ENCODE measurements at regions not wholly inside any gene's neighbourhood (a gene's known extent, or its start where the extent isn't known, plus 50 kb on each side); places are given as distances from the start of the nearest gene placed in this dataset.

DNA sequence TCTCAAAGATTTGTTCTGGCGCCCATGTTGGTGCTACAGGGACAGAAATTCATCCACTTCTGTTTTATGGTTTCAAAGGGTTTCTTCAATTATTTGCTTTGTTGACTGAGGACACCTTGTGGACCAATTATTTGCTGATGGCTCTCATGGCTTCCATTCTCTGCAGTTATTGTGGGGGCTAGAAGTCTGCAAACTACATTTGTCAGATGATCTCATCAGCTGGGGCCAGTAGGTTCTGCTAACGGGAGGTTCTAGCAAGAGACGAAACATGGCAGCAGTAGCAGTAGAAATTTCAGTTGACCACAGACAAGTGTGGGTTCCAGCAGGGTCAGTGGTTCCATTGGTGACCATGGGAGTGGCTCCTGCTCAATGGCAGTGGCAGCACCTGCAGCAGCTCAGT is 72.8 kb upstream of the BLCAP start:
- H3K4me3 ChIP-seq (ENCODE audit: low read depth, low read length) = no peak overlapping the region
- TF ChIP-seq, protein P1, sequence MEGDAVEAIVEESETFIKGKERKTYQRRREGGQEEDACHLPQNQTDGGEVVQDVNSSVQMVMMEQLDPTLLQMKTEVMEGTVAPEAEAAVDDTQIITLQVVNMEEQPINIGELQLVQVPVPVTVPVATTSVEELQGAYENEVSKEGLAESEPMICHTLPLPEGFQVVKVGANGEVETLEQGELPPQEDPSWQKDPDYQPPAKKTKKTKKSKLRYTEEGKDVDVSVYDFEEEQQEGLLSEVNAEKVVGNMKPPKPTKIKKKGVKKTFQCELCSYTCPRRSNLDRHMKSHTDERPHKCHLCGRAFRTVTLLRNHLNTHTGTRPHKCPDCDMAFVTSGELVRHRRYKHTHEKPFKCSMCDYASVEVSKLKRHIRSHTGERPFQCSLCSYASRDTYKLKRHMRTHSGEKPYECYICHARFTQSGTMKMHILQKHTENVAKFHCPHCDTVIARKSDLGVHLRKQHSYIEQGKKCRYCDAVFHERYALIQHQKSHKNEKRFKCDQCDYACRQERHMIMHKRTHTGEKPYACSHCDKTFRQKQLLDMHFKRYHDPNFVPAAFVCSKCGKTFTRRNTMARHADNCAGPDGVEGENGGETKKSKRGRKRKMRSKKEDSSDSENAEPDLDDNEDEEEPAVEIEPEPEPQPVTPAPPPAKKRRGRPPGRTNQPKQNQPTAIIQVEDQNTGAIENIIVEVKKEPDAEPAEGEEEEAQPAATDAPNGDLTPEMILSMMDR (IDR thresholded peaks at IDR 0.05; ENCODE audit: borderline replicate concordance, insufficient read depth, low read depth, low read length) = no peak

DNA sequence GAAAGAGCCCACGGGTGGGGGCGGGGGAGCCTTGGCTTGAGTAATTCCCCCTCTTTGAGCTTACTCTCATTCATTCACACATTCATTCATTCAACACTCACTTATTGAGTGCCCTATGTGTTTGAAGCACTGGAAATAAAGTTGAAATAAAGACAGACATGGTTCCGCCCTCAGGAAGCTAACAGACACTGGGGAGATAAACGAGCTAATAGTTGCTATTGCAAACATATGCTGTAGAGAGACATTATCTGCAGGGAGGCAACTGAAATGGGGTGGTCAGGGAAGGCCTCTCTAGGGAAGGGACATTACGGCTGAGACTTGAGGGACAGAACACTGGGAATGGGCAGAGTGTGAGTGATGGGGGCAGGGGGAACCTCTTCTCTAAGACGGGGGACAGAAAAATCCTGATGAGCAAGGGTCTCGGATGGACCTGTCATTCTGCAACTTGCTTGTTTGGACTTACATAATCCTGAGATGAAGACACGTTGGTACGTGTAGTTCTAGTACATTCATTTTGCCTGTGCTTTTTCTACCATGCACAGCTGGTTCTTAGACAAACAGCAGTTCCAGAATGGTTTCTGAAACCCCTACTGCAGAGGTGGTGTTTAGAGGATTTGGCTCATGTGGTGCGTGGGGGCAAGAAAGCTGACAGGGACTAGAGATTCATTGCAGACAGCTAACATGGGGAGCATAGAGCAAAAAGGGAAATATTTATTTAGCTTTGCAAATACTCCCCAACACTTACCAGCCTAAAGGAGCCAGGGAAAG is 71.1 kb upstream of the BLCAP start:
- no peak overlapping the region for H3K4me3 ChIP-seq (ENCODE audit: low read depth, low read length)
- TF ChIP-seq, protein P1 (IDR thresholded peaks at IDR 0.05; ENCODE audit: borderline replicate concordance, insufficient read depth, low read depth, low read length) = no peak

DNA sequence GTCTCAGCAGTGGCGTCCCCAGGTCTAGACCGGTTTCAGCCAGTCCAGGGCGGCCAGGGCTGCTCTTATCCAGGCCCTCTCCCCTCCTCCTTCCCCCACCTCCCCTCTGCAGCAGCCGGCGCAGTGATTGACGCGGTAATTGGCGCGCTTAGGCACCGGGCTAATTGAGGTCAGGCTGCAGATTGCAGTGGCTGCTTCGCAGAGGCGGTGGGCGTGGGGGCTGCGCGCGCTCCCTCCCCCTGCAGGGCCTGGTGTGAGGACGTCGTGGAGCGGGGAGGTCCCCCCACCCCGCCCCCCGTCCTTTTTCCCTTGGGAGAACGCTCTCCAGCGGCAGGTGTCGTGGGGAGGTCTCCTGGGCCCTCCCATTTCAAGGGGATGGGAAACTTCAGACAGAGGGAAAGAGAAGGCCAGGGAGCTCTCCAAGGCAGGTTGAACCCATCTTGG is 70.4 kb upstream of the BLCAP start:
- H3K4me3 ChIP-seq (ENCODE audit: low read depth, low read length) = no peak overlapping the region
- TF ChIP-seq, protein P1 (IDR thresholded peaks at IDR 0.05; ENCODE audit: borderline replicate concordance, insufficient read depth, low read depth, low read length) = no peak

DNA sequence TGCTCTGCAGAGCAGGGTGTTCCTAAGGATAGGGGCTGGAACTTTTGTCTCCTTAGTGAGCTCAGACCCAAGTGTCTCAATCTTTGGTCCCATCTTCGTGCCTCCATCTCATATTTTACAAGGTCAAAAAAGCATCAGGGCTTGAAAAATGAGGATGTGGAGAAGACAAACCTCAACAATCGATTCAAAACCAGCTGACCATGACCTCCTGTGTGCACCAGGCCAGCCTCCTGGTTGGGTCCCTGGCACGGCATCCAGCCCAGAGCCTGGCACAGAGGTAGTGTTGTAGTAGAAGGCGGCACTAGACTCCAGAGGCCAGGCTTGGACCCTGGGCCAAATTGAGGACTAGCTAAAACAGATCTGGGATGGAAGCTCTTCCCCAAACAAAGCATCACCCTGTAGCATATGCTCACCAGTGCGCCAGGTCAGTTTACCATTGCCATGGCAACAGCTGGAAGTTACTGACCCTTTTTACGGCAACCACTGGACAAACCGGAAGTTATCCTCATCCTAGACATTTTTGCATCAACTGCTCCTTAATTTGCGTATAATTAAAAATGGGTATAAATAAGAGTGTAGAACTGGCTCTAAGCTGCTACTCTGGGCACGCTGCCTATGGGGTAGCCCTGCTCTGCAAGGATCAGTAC is 69.3 kb upstream of the BLCAP start:
- TF ChIP-seq, protein P1 (IDR thresholded peaks at IDR 0.05; ENCODE audit: borderline replicate concordance, insufficient read depth, low read depth, low read length) = no peak
- H3K4me3 ChIP-seq (ENCODE audit: low read depth, low read length) = no peak overlapping the region

DNA sequence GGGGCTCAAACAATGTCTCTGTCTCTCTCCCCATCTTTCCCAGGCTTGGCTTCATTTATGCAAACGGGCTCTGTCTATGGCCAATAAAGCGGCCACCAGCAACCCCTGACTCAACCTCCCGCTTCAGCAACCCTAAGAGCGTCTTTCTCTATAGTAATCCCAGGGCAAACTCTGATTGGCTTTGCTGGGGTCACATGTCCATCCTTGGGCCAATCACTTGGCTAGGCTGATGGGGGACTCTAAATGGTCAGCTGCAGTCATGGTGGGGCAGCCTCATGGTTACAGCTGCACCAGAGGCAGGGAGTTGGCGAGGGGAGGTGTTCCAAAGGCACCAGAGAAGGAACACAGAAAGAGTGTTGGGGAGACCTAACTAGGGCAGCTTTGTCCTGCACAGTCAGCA is 68.5 kb upstream of the BLCAP start:
- TF ChIP-seq, protein P1 (IDR thresholded peaks at IDR 0.05; ENCODE audit: borderline replicate concordance, insufficient read depth, low read depth, low read length) = no peak
- H3K4me3 ChIP-seq (ENCODE audit: low read depth, low read length) = no peak overlapping the region

DNA sequence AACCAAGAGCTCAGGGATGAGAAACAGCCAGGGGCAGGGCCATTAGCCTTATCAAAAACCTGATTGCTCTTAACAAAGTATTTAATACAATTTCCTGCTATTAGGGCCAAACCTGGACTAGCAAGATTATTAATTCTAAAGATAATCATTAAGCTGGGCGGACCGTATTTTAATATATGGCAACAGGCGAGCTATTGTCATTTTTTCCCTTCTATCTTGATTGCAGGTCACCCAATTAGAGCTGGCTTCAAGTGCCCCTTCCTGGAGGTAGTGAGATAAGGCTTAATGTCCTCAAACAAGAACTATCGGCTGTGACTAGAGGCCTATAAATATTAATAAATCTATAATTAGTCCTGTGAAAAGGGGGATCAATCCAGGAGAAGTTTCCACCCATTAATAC is 66.0 kb upstream of the BLCAP start:
- no peak overlapping the region for H3K4me3 ChIP-seq (ENCODE audit: low read depth, low read length)
- TF ChIP-seq, protein P1 (IDR thresholded peaks at IDR 0.05; ENCODE audit: borderline replicate concordance, insufficient read depth, low read depth, low read length) = no peak
